Spleen (tissue), 11 donors: ENCODE measurements at regions not wholly inside any gene's neighbourhood (a gene's known extent, or its start where the extent isn't known, plus 50 kb on each side); places are given as distances from the start of the nearest gene placed in this dataset.

ENCODE experiments used
- DNase-seq: peaks from one replicate; pipeline ENCODE4 v3.0.0-alpha.2; 2020
- H3K27ac ChIP-seq, 8 donors: fragments of 200-600 bp; sonication (generic) in 7 of 8; 1 replicate in 4 of 8; 2 replicates in 4 of 8; pipeline versions ENCODE4 v1.5.0 to v1.8.0; 2016 to 2021; ENCODE audit warnings: inconsistent platforms in 4 of 8, mild to moderate bottlenecking in 4 of 8, moderate library complexity in 1 of 8
- H3K27me3 ChIP-seq, 7 donors: fragments of 200-600 bp; sonication (generic) in 6 of 7; replicated peaks in 1 of 7; 1 replicate in 4 of 7; 2 replicates in 3 of 7; pipeline versions ENCODE4 v1.5.0 to v1.8.0; 2016 to 2021; ENCODE audit warnings: inconsistent platforms in 3 of 7, mild to moderate bottlenecking in 1 of 7
- H3K36me3 ChIP-seq, 6 donors: fragments of 200-600 bp; sonication (generic) in 5 of 6; 1 replicate in 4 of 6; 2 replicates in 2 of 6; pipeline versions ENCODE4 v1.5.0 to v1.8.0; 2016 to 2021; ENCODE audit warnings: inconsistent platforms in 2 of 6
- H3K4me1 ChIP-seq, 6 donors: fragments of 200-600 bp; sonication (generic) in 5 of 6; 1 replicate in 3 of 6; 2 replicates in 3 of 6; pipeline versions ENCODE4 v1.5.0 to v1.8.0; 2016 to 2021; ENCODE audit warnings: inconsistent platforms in 3 of 6
- H3K4me3 ChIP-seq, 8 donors: fragments of 200-600 bp; sonication (generic) in 7 of 8; 1 replicate in 4 of 8; 2 replicates in 4 of 8; pipeline versions ENCODE4 v1.5.0 to v1.8.0; 2016 to 2021; ENCODE audit warnings: inconsistent platforms in 4 of 8, mild to moderate bottlenecking in 4 of 8, moderate library complexity in 2 of 8
- H3K9me3 ChIP-seq, 8 donors: fragments of 200-600 bp; sonication (generic) in 7 of 8; 1 replicate in 4 of 8; 2 replicates in 4 of 8; pipeline versions ENCODE4 v1.5.0 to v1.8.0; 2016 to 2021; ENCODE audit warnings: inconsistent platforms in 4 of 8
- POLR2A ChIP-seq, 3 donors: fragments of 450-650 bp; IDR thresholded peaks; one replicate each; pipeline ENCODE4 v1.5.1; 2017; ENCODE audit warnings: antibody characterized with exemption in 3 of 3, mild to moderate bottlenecking in 1 of 3
- POLR2AphosphoS5 ChIP-seq, 3 donors: sonication (generic); formaldehyde crosslinking; IDR thresholded peaks; one replicate each; pipeline ENCODE4 v1.5.1; 2017; ENCODE audit warnings: antibody characterized with exemption in 3 of 3
- WGBS, 5 donors: extraction: QIAGEN DNeasy Blood & Tissue Kit in 3 of 5; methylation state at CpG; one replicate each; pipeline versions ENCODE4 v1.1.5 to v1.1.7; 2013 to 2018; 5-methylcytosine and 5-hydroxymethylcytosine counted together
- intact Hi-C: fragments of 100-400 bp; cut with DNase I; formaldehyde crosslinking; loops from one replicate; pipeline ENCODE4 v1.15.0; 2023; ENCODE audit warnings: low total_unique reads
- TF ChIP-seq, protein P1 (sequence below), 11 experiments: fragments of 200-600 bp in 7 of 11; fragments of 450-650 bp in 4 of 11; sonication (generic) in 4 of 11; IDR thresholded peaks in 8 of 11; conservative IDR thresholded peaks in 3 of 11; 1 replicate in 7 of 11; 2 replicates in 4 of 11; pipeline versions ENCODE4 v1.4.0 to v1.8.0; 2016 to 2021; ENCODE audit warnings: antibody characterized with exemption in 11 of 11, inconsistent platforms in 4 of 11, mild to moderate bottlenecking in 1 of 11
- donor health status: healthy with polysubstance abuse.
- donor health status: DM: no; HTN: no; CAD: no; lungs with moderate emphysema.
- donor health status: DM: no; HTN: no; CAD: no.
- donor health status: Bipolar disorder and iron deficiency.
- donor health status: healthy.
- donor health status: DM: no; HTN: no; CAD: no.
- donor health status: DM: yes; HTN: yes; CAD: no.

DNA sequence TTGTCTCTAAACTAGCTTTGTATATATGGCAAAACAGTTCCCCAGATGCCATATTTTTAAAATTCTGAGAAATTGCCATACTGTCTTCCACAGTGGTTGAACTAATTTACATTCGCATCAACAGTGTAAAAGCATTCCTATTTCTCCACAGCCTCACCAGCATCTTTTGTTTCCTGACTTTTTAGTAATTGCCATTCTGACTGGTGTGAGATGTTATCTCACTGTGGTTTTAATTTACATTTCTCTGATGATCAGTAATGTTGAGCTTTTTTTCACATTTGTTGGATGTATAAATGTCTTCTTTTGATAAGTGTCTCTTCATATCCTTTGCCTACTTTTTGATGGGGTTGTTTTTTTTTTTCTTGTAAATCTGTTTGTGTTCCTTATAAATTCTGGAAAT, 1222.7 kb upstream of the CITED2 start:
- no peak for TF ChIP-seq POLR2AphosphoS5 (IDR thresholded peaks at IDR 0.05)
- TF ChIP-seq, protein P1, sequence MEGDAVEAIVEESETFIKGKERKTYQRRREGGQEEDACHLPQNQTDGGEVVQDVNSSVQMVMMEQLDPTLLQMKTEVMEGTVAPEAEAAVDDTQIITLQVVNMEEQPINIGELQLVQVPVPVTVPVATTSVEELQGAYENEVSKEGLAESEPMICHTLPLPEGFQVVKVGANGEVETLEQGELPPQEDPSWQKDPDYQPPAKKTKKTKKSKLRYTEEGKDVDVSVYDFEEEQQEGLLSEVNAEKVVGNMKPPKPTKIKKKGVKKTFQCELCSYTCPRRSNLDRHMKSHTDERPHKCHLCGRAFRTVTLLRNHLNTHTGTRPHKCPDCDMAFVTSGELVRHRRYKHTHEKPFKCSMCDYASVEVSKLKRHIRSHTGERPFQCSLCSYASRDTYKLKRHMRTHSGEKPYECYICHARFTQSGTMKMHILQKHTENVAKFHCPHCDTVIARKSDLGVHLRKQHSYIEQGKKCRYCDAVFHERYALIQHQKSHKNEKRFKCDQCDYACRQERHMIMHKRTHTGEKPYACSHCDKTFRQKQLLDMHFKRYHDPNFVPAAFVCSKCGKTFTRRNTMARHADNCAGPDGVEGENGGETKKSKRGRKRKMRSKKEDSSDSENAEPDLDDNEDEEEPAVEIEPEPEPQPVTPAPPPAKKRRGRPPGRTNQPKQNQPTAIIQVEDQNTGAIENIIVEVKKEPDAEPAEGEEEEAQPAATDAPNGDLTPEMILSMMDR (IDR thresholded peaks at IDR 0.05 in 8 of 11, conservative IDR thresholded peaks at IDR 0.05 in 3 of 11), result no peak
- TF ChIP-seq POLR2A (IDR thresholded peaks at IDR 0.05), result no peak
- peaks cover 0 to 8% (median 6%) of the 10 kb centered on the region in 8 donors for H3K9me3 ChIP-seq
- H3K4me1 ChIP-seq, result no peaks in the 10 kb centered on the region
- no peaks in the 10 kb centered on the region for H3K36me3 ChIP-seq
- no peak for DNase-seq
- WGBS, 5 donors, result 88 to 95% (median 92%) methylated on average over 1 of the region's 1 CpG
- no peaks in the 10 kb centered on the region for H3K27me3 ChIP-seq
- no peak overlapping the region for H3K4me3 ChIP-seq
- H3K27ac ChIP-seq, result no peak overlapping the region
- intact Hi-C loops, result no loop called here

DNA sequence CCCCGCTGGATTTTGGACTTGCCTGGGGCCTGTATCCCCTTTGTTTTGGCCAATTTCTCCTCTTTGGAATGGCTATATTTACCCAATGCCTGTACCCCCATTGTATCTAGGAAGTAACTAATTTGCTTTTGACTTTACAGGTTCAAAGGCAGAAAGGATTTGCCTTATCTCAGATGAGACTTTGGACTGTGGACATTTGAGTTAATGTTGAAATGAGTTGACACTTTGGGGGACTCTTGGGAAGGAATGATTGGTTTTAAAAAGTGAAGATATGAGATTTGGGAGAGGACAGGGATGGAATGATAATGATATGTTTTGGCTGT, 1220.3 kb upstream of the CITED2 start:
- TF ChIP-seq POLR2A (IDR thresholded peaks at IDR 0.05) (no peak), POLR2AphosphoS5 (IDR thresholded peaks at IDR 0.05) (no peak)
- TF ChIP-seq, protein P1 (IDR thresholded peaks at IDR 0.05 in 8 of 11, conservative IDR thresholded peaks at IDR 0.05 in 3 of 11), result no peak
- Histone ChIP-seq H3K4me1 (no peaks in the 10 kb centered on the region), H3K4me3 (no peak overlapping the region), H3K36me3 (no peaks in the 10 kb centered on the region), H3K9me3 (peaks cover 0 to 8% (median 6%) of the 10 kb centered on the region in 8 donors), H3K27me3 (no peaks in the 10 kb centered on the region), H3K27ac (no peak overlapping the region)
- DNase-seq, result no peak
- 88 to 97% (median 95%) methylated on average over 1 of the region's 1 CpG for WGBS, 5 donors
- intact Hi-C loops, result no loop called here

DNA sequence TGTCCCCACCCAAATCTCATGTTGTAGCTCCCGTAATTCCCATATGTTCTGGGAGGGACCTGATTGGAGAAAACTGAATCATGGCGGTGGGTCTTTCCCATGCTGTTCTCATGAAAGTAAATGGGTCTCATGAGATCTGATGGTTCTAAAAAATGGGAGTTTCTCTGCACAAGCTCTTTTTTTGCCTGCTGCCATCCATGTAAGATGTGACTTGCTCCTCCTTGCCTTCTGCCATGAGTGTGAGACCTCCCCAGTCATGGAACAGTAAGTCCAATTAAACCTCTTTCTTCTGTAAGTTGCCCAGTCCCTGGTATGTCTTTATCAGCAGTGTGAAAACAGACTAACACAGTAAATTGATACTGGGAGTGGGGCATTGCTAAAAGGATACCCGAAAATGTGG, 1218.4 kb upstream of the CITED2 start:
- no peak for DNase-seq
- H3K36me3 ChIP-seq, result no peaks in the 10 kb centered on the region
- 91 to 98% (median 94%) methylated on average over 3 of the region's 3 CpGs for WGBS, 5 donors

DNA sequence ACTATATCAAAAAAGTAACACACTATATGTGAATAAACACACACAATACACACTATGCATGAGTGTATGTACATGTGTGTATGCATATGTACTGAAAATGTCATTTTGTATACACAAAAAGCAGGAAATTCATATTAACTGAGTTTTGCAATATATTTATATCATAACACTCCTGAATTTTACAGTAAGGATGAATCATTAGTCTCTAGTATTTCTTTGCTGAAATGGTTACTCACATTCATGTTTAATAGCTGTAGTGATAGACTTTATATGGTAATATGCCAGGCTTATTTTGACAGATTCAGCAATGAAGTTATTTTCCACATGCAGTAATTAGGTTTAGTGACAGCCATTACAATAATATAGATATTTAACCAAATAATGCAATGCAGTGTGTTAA, 1216.2 kb upstream of the CITED2 start:
- H3K27ac ChIP-seq, result no peak overlapping the region
- no peak overlapping the region for H3K4me3 ChIP-seq
- intact Hi-C loops, result no loop called here
- H3K4me1 ChIP-seq, result no peaks in the 10 kb centered on the region
- H3K9me3 ChIP-seq, result peaks cover 0 to 8% (median 6%) of the 10 kb centered on the region in 8 donors
- H3K27me3 ChIP-seq, result no peaks in the 10 kb centered on the region
- TF ChIP-seq POLR2A (IDR thresholded peaks at IDR 0.05) (no peak), POLR2AphosphoS5 (IDR thresholded peaks at IDR 0.05) (no peak)
- TF ChIP-seq, protein P1 (IDR thresholded peaks at IDR 0.05 in 8 of 11, conservative IDR thresholded peaks at IDR 0.05 in 3 of 11), result no peak
- no peaks in the 10 kb centered on the region for H3K36me3 ChIP-seq
- DNase-seq, result no peak

More for the DNA sequence above, 1218.4 kb upstream of the CITED2 start:
- intact Hi-C loops, result no loop called here
- H3K4me3 ChIP-seq, result no peak overlapping the region
- no peaks in the 10 kb centered on the region for H3K27me3 ChIP-seq
- H3K27ac ChIP-seq, result no peak overlapping the region
- H3K9me3 ChIP-seq, result peaks cover 0 to 8% (median 6%) of the 10 kb centered on the region in 8 donors
- TF ChIP-seq POLR2AphosphoS5 (IDR thresholded peaks at IDR 0.05) (no peak), POLR2A (IDR thresholded peaks at IDR 0.05) (no peak)
- TF ChIP-seq, protein P1 (IDR thresholded peaks at IDR 0.05 in 8 of 11, conservative IDR thresholded peaks at IDR 0.05 in 3 of 11), result no peak
- no peaks in the 10 kb centered on the region for H3K4me1 ChIP-seq
